Inferior parietal cortex (tissue), 1 donor: ENCODE measurements at regions not wholly inside any gene's neighbourhood (a gene's known extent, or its start where the extent isn't known, plus 50 kb on each side); places are given as distances from the start of the nearest gene placed in this dataset.

Experiments used
- DNase-seq: peaks from one replicate; pipeline ENCODE4 v3.0.0-alpha.2; 2016; ENCODE audit errors: extremely low spot score

- no peak for DNase-seq
Observed at GRCh38 chrX:131778269-131779218, 234.7 kb downstream of the OR13H1 start.

GRCh38 chrX:131779306-131779705, 235.4 kb downstream of the OR13H1 start:
- no peak for DNase-seq

- DNase-seq: no peak
Observed at GRCh38 chrX:131779741-131780140, 235.9 kb downstream of the OR13H1 start.

GRCh38 chrX:131782646-131783045, 238.8 kb downstream of the OR13H1 start:
- DNase-seq: no peak

GRCh38 chrX:131783555-131784308, 239.4 kb upstream of the STK26 start:
- no peak for DNase-seq

GRCh38 chrX:131789664-131790063, 233.4 kb upstream of the STK26 start:
- DNase-seq: no peak

- DNase-seq: no peak
Observed at GRCh38 chrX:131791608-131792355, 231.3 kb upstream of the STK26 start.

GRCh38 chrX:131792356-131792749, 230.7 kb upstream of the STK26 start:
- no peak for DNase-seq

- DNase-seq: no peak
Observed at GRCh38 chrX:131792789-131793462, 230.2 kb upstream of the STK26 start.

- no peak for DNase-seq
Observed at GRCh38 chrX:131795442-131796229, 227.5 kb upstream of the STK26 start.

GRCh38 chrX:131801066-131801465, 222.0 kb upstream of the STK26 start:
- no peak for DNase-seq

- no peak for DNase-seq
Observed at GRCh38 chrX:131801911-131802310, 221.2 kb upstream of the STK26 start.

- no peak for DNase-seq
Observed at GRCh38 chrX:131802836-131803626, 220.1 kb upstream of the STK26 start.

GRCh38 chrX:131812847-131813825, 210.0 kb upstream of the STK26 start:
- DNase-seq: peak; percentile 37

GRCh38 chrX:131816551-131817136, 206.5 kb upstream of the STK26 start:
- peak; percentile 48 for DNase-seq

- no peak for DNase-seq
Observed at GRCh38 chrX:131818297-131818936, 204.7 kb upstream of the STK26 start.

GRCh38 chrX:131821945-131822622, 201.0 kb upstream of the STK26 start:
- no peak for DNase-seq
